Activated T-helper 9 cell treated with anti-CD3 and anti-CD28 coated beads, Interleukin-2, amount 50 U/mL, for 16 hours (primary cell): ENCODE measurements at regions not wholly inside any gene's neighbourhood (a gene's known extent, or its start where the extent isn't known, plus 50 kb on each side); places are given as distances from the start of the nearest gene placed in this dataset.

ENCODE experiments used
- DNase-seq: peaks from one replicate; pipeline ENCODE4 v3.0.0-alpha.2; 2020; ENCODE audit warnings: low read depth

- DNase-seq = no peak
Observed at GRCh38 chr19:30699871-30700280, 327.7 kb downstream of the ZNF536 start.

- no peak for DNase-seq
Observed at GRCh38 chr19:30696514-30696913, 324.3 kb downstream of the ZNF536 start.

- DNase-seq = no peak
Observed at GRCh38 chr19:30695171-30695875, 323.1 kb downstream of the ZNF536 start.

- DNase-seq = no peak
Observed at GRCh38 chr19:30694156-30694755, 322.1 kb downstream of the ZNF536 start.

- DNase-seq = no peak
Observed at GRCh38 chr19:30692879-30693503, 320.8 kb downstream of the ZNF536 start.

GRCh38 chr19:30692181-30692811 lies 320.1 kb downstream of the ZNF536 start:
- DNase-seq = no peak

GRCh38 chr19:30691819-30692166 lies 319.6 kb downstream of the ZNF536 start:
- DNase-seq = no peak

GRCh38 chr19:30690935-30691818 lies 319.0 kb downstream of the ZNF536 start:
- no peak for DNase-seq

- no peak for DNase-seq
Observed at GRCh38 chr19:30690525-30690924, 318.3 kb downstream of the ZNF536 start.

- DNase-seq = no peak
Observed at GRCh38 chr19:30689474-30689873, 317.3 kb downstream of the ZNF536 start.

GRCh38 chr19:30688696-30689095 lies 316.5 kb downstream of the ZNF536 start:
- no peak for DNase-seq

GRCh38 chr19:30686826-30687566 lies 314.8 kb downstream of the ZNF536 start:
- DNase-seq = no peak

- no peak for DNase-seq
Observed at GRCh38 chr19:30686176-30686820, 314.1 kb downstream of the ZNF536 start.

GRCh38 chr19:30685426-30686000 lies 313.3 kb downstream of the ZNF536 start:
- no peak for DNase-seq

- no peak for DNase-seq
Observed at GRCh38 chr19:30684613-30685012, 312.4 kb downstream of the ZNF536 start.

- peak; percentile 17 for DNase-seq
Observed at GRCh38 chr19:30682999-30683536, 310.9 kb downstream of the ZNF536 start.

GRCh38 chr19:30682146-30682998 lies 310.2 kb downstream of the ZNF536 start:
- DNase-seq = no peak

GRCh38 chr19:30681162-30682100 lies 309.2 kb downstream of the ZNF536 start:
- DNase-seq = no peak
